Uterus (tissue), 2 donors: ENCODE measurements at regions not wholly inside any gene's neighbourhood (a gene's known extent, or its start where the extent isn't known, plus 50 kb on each side); places are given as distances from the start of the nearest gene placed in this dataset.

Source experiments
- CTCF ChIP-seq, 4 experiments: fragments of 200-600 bp in 2 of 4; fragments of 450-650 bp in 2 of 4; sonication (generic) in 2 of 4; IDR thresholded peaks; one replicate each; pipeline ENCODE4 v1.5.1; 2016 to 2019; ENCODE audit warnings: antibody characterized with exemption in 4 of 4, mild to moderate bottlenecking in 2 of 4, moderate library complexity in 1 of 4
- POLR2A ChIP-seq, 2 donors: fragments of 450-650 bp; IDR thresholded peaks; one replicate each; pipeline ENCODE4 v1.6.1; 2016; ENCODE audit warnings: antibody characterized with exemption in 2 of 2, mild to moderate bottlenecking in 1 of 2, moderate library complexity in 1 of 2

GRCh38 chr9:81317223-81317622 lies 372.1 kb downstream of the TLE1 start:
- TF ChIP-seq CTCF (IDR thresholded peaks at IDR 0.05) (no peak), POLR2A (IDR thresholded peaks at IDR 0.05) (no peak)
